Epithelial cell of esophagus (primary cell): ENCODE measurements at regions not wholly inside any gene's neighbourhood (a gene's known extent, or its start where the extent isn't known, plus 50 kb on each side); places are given as distances from the start of the nearest gene placed in this dataset.

Experiments used
- DNase-seq: peaks from one replicate; pipeline ENCODE4 v3.0.0; 2010; ENCODE audit warnings: low read depth
- H3K4me3 ChIP-seq: 2 replicates; pipeline ENCODE4 v1.5.1; 2011; ENCODE audit warnings: mild to moderate bottlenecking, low read length, control low read depth
- CTCF ChIP-seq: IDR thresholded peaks from 2 replicates; pipeline ENCODE4 v1.5.1; 2011; ENCODE audit warnings: low read depth, mild to moderate bottlenecking, low read length, control low read depth, inconsistent platforms; ENCODE audit not compliant: insufficient read depth; ENCODE audit errors: missing control alignments

- DNase-seq: no peak
- H3K4me3 ChIP-seq: no peak overlapping the region
- TF ChIP-seq CTCF: no peak
Observed at GRCh38 chr17:73729101-73729500, 84.9 kb upstream of the SDK2 start.

GRCh38 chr17:73731733-73732132 is 87.5 kb upstream of the SDK2 start:
- no peak for DNase-seq
- no peak overlapping the region for H3K4me3 ChIP-seq
- no peak for TF ChIP-seq CTCF

GRCh38 chr17:73733517-73733916 is 89.3 kb upstream of the SDK2 start:
- H3K4me3 ChIP-seq: no peak overlapping the region
- no peak for TF ChIP-seq CTCF
- no peak for DNase-seq

GRCh38 chr17:73735245-73735644 is 91.0 kb upstream of the SDK2 start:
- no peak for DNase-seq
- no peak overlapping the region for H3K4me3 ChIP-seq
- TF ChIP-seq CTCF: no peak

GRCh38 chr17:73738751-73739575 is 94.7 kb upstream of the SDK2 start:
- TF ChIP-seq CTCF: no peak
- DNase-seq: no peak
- no peak overlapping the region for H3K4me3 ChIP-seq

GRCh38 chr17:73740370-73740769 is 96.1 kb upstream of the SDK2 start:
- H3K4me3 ChIP-seq: no peak overlapping the region
- no peak for DNase-seq
- no peak for TF ChIP-seq CTCF

- no peak for TF ChIP-seq CTCF
- no peak for DNase-seq
- H3K4me3 ChIP-seq: no peak overlapping the region
Observed at GRCh38 chr17:73742948-73743381, 98.7 kb upstream of the SDK2 start.
